ENCODE measurements at regions not wholly inside any gene's neighbourhood (a gene's known extent, or its start where the extent isn't known, plus 50 kb on each side); places are given as distances from the start of the nearest gene placed in this dataset.

DNA sequence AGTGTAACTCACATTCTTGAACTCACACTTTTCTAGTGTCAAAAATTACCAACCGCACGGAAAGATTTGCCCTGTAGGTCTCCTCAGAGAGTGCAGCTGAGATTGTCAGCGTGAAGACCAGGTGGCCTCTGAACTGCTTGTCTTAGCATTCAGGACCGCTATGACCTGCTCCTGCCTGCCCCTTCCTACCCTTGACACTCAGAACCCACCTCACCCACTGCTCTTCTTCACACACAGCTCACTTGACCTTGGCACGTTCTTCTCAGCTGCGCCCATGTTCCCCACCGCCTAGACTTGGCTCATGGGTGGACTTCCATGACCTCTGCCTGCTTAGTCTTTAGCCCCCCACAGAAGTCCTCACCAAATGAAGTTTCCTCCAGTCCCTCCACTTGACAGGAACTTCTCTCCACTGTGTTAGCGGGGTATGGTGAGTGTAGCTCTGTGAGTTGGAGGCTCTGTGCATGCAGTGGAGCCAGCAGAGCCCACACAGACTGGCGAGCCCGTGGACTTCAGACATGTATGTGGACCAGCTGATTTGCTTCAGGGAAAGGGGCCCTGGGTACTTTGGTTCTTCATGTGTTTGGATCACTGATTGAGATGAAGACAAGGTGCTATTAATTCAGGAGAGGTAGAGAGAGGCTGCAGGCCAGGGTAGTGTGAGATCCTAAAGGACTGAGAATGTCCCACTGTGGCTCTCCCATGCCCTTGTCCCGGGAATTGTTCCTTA, 221.3 kb downstream of the OPA1 start:
- Histone ChIP-seq H3K27me3 (no peaks in the 10 kb centered on the region), H3K36me3 (replicated peaks; ENCODE audit: insufficient read depth, low read depth) (no peaks in the 10 kb centered on the region), H4K20me1 (ENCODE audit: insufficient read depth, poor library complexity, severe bottlenecking) (no peaks in the 10 kb centered on the region), H3K4me1 (ENCODE audit: insufficient read depth) (peaks cover 37% of the 10 kb centered on the region), H3K4me3 (no peak overlapping the region), H3K79me2 (no peaks in the 10 kb centered on the region), H3K9me3 (ENCODE audit: low read depth) (no peaks in the 10 kb centered on the region), H3K4me2 (peak overlapping the region; percentile 51), H3K27ac (peak overlapping the region; percentile 86), H2AFZ (no peak overlapping the region), H3K9me2 (replicated peaks; ENCODE audit: insufficient read depth) (no peaks in the 10 kb centered on the region)
- 89% methylated on average over 11 of the region's 11 CpGs for WGBS (ENCODE audit: low lambda C conversion rate, missing lambda C conversion rate)
- no peak for TF ChIP-seq EZH2 (IDR thresholded peaks at IDR 0.05; ENCODE audit: borderline replicate concordance)
- TF ChIP-seq, protein P1, sequence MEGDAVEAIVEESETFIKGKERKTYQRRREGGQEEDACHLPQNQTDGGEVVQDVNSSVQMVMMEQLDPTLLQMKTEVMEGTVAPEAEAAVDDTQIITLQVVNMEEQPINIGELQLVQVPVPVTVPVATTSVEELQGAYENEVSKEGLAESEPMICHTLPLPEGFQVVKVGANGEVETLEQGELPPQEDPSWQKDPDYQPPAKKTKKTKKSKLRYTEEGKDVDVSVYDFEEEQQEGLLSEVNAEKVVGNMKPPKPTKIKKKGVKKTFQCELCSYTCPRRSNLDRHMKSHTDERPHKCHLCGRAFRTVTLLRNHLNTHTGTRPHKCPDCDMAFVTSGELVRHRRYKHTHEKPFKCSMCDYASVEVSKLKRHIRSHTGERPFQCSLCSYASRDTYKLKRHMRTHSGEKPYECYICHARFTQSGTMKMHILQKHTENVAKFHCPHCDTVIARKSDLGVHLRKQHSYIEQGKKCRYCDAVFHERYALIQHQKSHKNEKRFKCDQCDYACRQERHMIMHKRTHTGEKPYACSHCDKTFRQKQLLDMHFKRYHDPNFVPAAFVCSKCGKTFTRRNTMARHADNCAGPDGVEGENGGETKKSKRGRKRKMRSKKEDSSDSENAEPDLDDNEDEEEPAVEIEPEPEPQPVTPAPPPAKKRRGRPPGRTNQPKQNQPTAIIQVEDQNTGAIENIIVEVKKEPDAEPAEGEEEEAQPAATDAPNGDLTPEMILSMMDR (IDR thresholded peaks at IDR 0.05; ENCODE audit: poor library complexity) = no peak
- no peak for TF ChIP-seq EZH2phosphoT487 (IDR thresholded peaks at IDR 0.05; ENCODE audit: low read depth, severe bottlenecking, unreplicated experiment)
- no peak for DNase-seq (ENCODE audit: low spot score)

DNA sequence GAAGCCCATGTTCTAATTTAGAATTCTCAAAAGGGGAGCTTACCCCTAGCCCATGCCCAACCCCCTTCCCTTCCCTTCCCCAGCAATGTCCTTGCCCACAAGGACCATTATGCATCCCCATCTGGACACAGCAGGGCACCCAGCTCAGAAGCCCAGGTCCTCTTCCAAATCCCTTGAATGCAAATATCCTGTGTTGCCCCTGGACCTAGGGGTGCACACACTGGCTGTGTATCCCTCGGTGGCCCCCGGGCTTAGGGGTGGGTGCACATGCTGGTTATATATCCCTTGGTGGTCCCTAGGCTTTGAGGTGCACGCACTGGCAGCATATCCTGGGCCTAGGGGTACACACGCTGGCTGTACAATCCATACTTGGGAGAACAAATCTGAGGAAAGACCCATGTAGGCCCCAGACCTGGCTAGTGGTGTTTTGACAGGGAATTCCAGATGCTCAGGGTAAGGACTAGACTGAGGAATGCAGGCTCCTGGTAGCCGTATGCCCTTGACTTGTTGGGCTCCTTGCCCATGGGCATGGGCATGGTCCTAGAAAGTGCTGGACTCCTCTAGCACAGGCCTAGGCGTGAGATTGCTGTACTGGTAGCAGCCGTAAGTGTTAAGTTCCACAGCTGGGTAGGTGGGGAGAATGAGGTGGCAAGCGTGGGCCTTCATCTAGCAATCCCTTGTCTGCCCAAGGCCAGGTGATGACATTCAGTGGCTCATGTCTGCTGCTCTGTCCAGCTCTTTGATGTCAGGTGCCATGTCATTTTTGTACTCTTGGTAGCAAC, 222.4 kb downstream of the OPA1 start:
- 80% methylated on average over 8 of the region's 8 CpGs for WGBS (ENCODE audit: low lambda C conversion rate, missing lambda C conversion rate)
- Histone ChIP-seq H4K20me1 (ENCODE audit: insufficient read depth, poor library complexity, severe bottlenecking) (no peaks in the 10 kb centered on the region), H3K79me2 (no peaks in the 10 kb centered on the region), H3K4me3 (no peak overlapping the region), H3K36me3 (replicated peaks; ENCODE audit: insufficient read depth, low read depth) (no peaks in the 10 kb centered on the region), H3K4me1 (ENCODE audit: insufficient read depth) (peaks cover 37% of the 10 kb centered on the region), H3K27me3 (no peaks in the 10 kb centered on the region), H3K27ac (peak overlapping the region; percentile 71), H2AFZ (no peak overlapping the region), H3K4me2 (no peak overlapping the region), H3K9me3 (ENCODE audit: low read depth) (no peaks in the 10 kb centered on the region), H3K9me2 (replicated peaks; ENCODE audit: insufficient read depth) (no peaks in the 10 kb centered on the region)
- TF ChIP-seq EZH2phosphoT487 (IDR thresholded peaks at IDR 0.05; ENCODE audit: low read depth, severe bottlenecking, unreplicated experiment) (no peak), EZH2 (IDR thresholded peaks at IDR 0.05; ENCODE audit: borderline replicate concordance) (no peak)
- TF ChIP-seq, protein P1 (IDR thresholded peaks at IDR 0.05; ENCODE audit: poor library complexity) = no peak
- DNase-seq (ENCODE audit: low spot score) = no peak

DNA sequence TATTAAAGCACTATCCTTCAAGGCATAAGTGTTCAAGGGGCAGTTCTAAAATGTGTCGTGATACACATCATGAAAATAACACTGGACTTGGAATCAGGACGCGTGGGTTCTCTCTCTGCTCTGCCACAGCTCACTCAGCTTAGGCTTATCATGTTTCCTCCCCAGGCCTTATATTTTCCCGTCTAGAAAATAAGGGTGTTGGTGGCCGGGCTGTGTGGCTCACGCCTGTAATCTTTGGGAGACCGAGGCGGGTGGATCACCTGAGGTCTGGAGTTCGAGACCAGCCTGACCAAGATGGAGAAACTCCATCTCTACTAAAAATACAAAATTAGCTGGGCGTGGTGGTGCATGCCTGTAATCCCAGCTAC, 223.0 kb downstream of the OPA1 start:
- no peak overlapping the region for H3K4me3 ChIP-seq
- H3K4me2 ChIP-seq = no peak overlapping the region
- no peaks in the 10 kb centered on the region for H3K27me3 ChIP-seq
- H2AFZ ChIP-seq = no peak overlapping the region
- H3K9me2 ChIP-seq (replicated peaks; ENCODE audit: insufficient read depth) = no peaks in the 10 kb centered on the region
- no peaks in the 10 kb centered on the region for H3K36me3 ChIP-seq (replicated peaks; ENCODE audit: insufficient read depth, low read depth)
- WGBS (ENCODE audit: low lambda C conversion rate, missing lambda C conversion rate) = 93% methylated on average over 10 of the region's 10 CpGs
- no peaks in the 10 kb centered on the region for H3K79me2 ChIP-seq
- no peaks in the 10 kb centered on the region for H3K9me3 ChIP-seq (ENCODE audit: low read depth)
- H3K27ac ChIP-seq = peak overlapping the region; percentile 71
- H4K20me1 ChIP-seq (ENCODE audit: insufficient read depth, poor library complexity, severe bottlenecking) = no peaks in the 10 kb centered on the region
- TF ChIP-seq, protein P1 (IDR thresholded peaks at IDR 0.05; ENCODE audit: poor library complexity) = no peak
- no peak for TF ChIP-seq EZH2phosphoT487 (IDR thresholded peaks at IDR 0.05; ENCODE audit: low read depth, severe bottlenecking, unreplicated experiment)
- no peak for TF ChIP-seq EZH2 (IDR thresholded peaks at IDR 0.05; ENCODE audit: borderline replicate concordance)
- peaks cover 37% of the 10 kb centered on the region for H3K4me1 ChIP-seq (ENCODE audit: insufficient read depth)
- no peak for DNase-seq (ENCODE audit: low spot score)

Measured in hepatocyte (in vitro differentiated cells).